NCI-H1092 treated with DMSO at 0.1 percent for 48 hours (cell line): ENCODE measurements at regions not wholly inside any gene's neighbourhood (a gene's known extent, or its start where the extent isn't known, plus 50 kb on each side); places are given as distances from the start of the nearest gene placed in this dataset.
"Not testable (repeated sequence)": the region's sequence is repeated elsewhere in the genome, so short reads cannot be mapped to it uniquely, and the experiment has no call there.

Source experiments
- DNase-seq: peaks from one replicate; lab custom pipeline; 2025; lab: John Stamatoyannopoulos, UW

DNA sequence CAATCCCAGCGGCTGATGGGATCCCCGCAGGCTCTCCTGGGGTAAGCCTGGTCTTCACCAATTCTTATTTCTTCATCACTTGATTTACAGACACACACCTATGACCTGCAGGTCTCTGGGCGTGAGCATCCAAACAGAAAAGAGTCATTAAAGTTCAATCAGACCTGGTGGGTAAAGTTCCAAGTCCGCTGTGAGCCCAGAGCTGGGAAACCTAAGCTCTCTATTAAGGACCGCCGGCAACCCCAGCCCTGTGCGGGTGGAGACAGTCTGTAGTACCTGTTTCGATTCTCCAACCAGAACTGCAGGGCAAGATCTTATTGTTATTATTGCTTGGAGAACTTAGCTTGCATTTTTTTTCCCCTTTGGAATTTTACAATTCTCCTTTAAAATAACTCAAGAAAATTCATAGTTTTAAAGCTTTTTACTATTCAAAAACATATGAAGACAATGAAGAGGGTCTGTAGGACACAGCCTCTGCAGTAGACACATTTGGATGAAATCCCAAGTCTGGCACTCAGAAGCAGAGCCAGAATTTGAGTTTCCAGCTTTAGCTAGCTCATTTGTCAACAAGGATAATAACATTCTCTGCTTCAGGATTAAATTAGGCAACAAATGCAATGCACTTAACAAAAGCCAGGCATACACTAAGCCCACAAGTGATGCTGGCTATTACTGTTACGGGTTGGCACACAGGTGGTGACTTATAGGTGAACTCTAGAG lies 376.4 kb downstream of the INSIG2 start:
- DNase-seq: no peak

GRCh38 chr2:118464046-118464445 lies 375.8 kb downstream of the INSIG2 start:
- DNase-seq: no peak

DNA sequence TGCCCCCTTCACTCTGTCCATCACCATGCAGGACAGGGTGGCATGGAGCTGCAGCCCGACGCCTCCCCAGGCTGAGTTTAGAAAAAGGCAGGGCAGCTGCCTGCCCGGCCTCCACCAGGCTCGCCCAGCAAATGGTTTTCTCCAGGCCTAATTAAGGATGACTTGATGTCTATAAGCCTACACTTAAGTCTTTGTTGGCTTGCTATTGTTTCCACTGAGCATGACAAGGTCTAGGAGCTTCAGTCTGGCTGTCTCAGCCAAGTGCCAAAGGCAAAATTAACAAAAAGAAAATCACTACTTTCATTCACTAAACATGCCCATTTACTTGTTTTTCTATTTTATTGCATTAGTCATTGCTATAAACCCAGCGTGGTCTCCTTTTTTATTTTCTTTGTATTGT lies 372.2 kb downstream of the INSIG2 start:
- no peak for DNase-seq

DNA sequence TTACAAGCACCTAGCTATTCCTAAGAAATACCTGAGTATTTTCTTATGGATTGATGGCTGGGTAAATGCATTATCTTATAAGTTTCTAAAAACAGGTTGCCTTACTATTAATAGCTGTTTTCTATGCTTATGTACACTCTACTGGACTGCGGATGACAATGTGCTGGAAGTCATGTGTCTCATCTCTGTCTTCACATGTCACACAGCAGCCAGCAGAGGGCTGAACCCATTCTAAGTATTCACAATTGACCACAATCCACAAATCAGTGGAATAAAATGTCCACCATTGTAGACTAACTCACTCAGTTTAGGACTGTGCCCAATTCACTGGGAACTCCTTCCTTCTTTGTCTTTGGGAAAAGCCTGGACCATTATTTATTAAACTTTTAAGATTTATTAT lies 371.2 kb downstream of the INSIG2 start:
- DNase-seq: no peak

GRCh38 chr2:118457951-118458350 lies 369.7 kb downstream of the INSIG2 start:
- no peak for DNase-seq

DNA sequence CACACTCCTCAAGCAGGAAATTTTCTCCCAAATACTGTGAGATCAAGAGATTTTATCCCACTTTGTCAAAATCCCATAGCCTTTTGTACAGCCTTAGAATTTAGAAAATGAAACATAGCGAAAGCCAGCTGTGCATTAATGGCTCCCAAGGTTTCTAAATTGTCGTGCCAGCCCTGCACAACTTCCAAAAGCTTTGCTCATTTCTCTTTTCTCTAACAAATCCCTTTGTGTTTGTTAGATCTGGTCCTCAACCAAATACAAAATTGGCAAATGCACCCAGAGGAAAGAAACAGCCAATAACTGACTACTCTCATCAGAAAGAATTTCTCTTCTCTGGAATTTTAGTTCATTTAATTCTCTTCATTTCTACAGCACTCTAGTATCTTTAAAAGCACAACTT lies 361.1 kb downstream of the INSIG2 start:
- DNase-seq: no peak

DNA sequence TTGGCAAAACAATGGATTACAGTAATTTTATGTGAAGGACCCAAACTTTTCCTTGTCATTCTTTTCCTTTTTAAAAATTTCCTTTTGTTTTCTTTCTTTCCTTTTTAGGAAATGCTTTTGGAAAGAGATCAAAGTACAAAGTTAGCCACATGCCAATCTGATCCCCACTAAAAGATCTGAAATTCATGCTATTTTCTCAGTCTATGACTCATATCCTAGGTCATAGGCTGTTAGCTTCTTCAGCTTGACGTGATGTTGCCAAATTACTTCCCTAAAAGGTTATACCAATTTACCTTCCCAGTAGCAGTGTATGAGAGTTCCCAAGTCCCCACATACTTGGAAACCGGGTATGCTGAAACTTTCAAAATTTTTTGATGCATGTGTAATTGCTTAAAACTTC lies 355.3 kb downstream of the INSIG2 start:
- DNase-seq: no peak

DNA sequence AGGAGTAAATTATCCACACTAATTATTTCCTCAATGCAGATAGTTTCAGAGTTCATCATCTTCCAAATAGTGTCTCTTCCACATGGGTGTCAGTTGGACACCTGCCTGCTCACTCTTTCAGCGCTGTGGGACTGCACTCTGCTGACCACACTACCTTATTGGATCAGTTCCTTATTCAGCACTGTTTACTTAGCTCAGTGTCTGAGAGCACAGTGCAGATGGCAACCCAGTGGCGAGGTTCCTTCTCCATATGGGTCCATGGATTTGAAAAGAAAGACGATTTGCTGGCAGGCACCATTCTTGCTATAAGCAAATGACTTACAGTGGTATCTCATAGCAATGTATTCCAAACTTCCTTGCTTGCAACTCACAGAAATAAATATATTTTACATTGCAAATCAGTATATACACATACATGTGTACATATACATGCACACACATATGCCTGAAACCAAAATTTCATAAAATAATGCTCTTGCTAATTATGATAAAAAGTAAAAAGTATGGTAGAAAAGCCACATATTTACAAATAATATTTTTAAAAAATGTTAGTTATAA lies 354.8 kb downstream of the INSIG2 start:
- no peak for DNase-seq

GRCh38 chr2:118442046-118442445 lies 353.8 kb downstream of the INSIG2 start:
- DNase-seq: no peak

- no peak for DNase-seq
Observed at GRCh38 chr2:118440404-118441098, 352.3 kb downstream of the INSIG2 start.

GRCh38 chr2:118437501-118437900 lies 349.2 kb downstream of the INSIG2 start:
- no peak for DNase-seq

GRCh38 chr2:118431997-118432396 lies 343.7 kb downstream of the INSIG2 start:
- no peak for DNase-seq

DNA sequence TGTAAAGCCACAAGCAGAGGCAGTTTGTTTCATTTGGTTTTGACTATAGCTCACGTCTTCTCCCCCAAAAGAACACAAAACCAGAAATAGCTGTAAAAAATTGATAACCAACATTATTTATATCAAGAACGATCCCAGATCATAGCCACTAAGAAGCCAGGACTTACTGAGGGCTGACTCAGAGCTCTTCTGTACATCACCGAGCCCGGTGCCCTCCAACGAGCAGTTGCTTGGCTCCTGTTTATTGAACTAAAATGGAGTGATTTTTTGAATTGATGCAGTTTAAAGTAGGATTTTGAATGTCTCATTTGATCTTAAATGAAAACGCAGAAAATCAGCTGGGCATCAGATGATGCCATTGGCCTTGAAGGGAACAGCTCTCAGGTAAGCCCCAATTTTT lies 343.3 kb downstream of the INSIG2 start:
- DNase-seq: no peak

GRCh38 chr2:118431165-118431517 lies 342.9 kb downstream of the INSIG2 start:
- no peak for DNase-seq

DNA sequence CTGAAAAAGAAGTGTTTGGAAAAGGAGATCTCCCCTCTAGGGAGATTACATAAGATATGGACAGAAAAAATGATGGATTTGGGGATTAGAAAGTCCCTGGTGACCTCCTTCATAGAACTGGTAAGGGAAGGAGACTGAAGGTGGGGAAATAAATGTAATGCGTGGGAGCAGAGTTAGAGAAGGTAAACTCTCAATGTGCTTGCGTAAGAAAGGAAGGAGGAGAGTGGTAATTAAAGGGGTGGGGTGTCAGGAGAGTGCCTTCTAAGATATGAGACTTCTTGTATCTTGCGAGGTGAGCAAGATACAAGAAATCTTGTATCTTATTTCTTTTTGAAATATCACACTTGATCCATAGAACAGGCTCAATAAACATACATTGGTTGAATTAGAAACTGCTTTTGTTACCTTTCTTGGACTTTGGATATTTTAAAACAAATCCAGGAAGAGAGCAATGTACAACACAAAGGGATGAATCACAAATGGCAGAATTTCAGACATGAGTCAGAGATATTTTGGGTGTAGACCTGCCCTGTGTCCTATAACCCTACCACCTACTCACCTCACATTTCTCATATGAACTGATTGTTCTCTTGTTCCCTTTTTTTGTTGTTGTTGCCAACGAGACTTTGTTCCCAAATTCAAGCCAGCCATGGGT lies 342.4 kb downstream of the INSIG2 start:
- no peak for DNase-seq

GRCh38 chr2:118425191-118425590 lies 336.9 kb downstream of the INSIG2 start:
- no peak for DNase-seq

DNA sequence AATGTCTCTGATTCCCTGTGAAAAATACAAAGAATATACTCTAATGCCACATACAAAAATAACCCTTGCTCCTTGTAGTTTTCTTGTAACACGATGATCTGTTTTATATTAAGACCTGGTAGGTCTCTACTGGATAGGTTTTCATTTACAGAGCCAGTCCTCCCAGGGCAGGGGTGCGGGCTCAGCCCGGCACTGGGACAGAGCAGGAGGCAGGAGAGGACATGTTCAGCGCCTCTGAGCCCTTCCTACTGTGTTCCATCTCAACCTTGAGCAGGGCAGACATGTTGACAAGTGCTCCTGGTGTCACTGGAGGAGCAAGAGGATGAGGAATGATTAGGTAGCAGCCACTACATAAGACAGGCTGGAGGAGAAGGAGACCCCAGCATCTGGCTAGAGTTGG lies 335.5 kb downstream of the INSIG2 start:
- no peak for DNase-seq

GRCh38 chr2:118421648-118422047 lies 333.4 kb downstream of the INSIG2 start:
- no peak for DNase-seq

- DNase-seq: no peak
Observed at GRCh38 chr2:118417406-118418120, 329.3 kb downstream of the INSIG2 start.

DNA sequence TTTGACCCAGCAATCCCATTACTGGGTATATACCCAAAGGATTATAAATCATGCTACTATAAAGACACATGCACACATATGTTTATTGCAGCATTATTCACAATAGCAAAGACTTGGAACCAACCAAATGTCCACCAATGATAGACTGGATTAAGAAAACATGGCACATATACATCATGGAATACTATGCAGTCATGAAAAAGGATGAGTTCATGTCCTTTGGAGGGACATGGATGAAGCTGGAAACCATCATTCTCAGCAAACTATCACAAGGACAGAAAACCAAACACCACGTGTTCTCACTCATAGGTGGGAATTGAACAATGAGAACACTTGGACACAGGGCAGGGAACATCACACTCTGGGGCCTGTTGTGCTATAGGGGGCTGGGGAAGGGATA lies 326.9 kb downstream of the INSIG2 start:
- DNase-seq: not testable (repeated sequence)

DNA sequence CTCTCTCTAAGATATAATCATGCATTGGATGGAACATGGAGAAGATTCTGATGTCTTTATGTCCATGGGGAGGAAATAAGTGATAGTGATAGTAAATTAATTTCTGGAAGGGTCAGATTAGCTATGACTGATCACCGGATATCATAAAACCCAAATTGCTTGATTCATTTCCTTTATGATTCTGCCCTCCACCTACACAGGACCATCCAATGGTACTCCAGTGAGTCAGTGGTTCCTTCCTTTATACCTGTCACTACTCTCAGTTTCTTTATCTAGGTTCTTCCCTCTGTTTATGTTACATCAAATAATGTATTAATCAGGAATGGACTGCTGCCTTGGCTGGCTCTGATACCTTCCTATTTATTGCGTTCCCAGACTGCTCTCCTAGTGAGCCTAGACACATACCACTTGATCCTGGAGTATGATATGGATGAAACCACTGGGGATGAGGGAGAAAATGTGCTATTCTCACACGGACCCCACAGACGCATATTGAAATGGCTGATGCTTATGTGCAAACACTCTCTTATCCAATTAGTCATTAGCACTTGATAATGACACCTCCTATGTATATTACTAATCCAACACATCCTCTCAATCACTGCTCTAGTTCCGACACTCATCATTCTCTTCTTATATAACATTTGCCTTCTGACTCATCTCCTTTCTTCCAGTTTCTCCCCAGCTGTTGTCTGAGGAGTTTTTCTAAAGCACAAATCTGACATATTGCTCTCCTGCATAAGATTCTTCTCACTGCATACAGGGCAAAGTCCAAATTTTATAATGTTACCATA lies 315.6 kb downstream of the INSIG2 start:
- DNase-seq: no peak

DNA sequence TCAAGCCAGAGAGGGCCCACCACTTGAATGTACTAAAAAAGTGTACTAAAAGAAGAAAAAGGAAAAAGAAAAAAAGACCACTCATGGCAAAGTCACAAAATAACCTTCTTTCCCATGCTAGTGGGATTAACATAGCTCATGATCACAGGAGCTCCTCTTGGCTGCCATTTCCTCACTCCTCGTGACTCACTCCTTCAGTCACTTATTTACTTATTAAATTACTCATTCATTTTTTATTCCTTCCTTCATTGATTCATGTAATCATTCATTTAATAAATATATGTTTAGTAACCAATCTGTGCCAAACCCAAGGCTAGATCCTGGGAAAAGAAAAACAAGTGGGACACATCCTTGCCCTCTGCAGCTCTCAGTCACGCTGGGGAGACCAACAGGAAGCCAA lies 300.5 kb downstream of the INSIG2 start:
- DNase-seq: no peak
